Activated CD4-positive, CD25-positive, alpha-beta regulatory T cell treated with anti-CD3 and anti-CD28 coated beads, Interleukin-2, amount 50 U/mL, for 24 hours (primary cell): ENCODE measurements at regions not wholly inside any gene's neighbourhood (a gene's known extent, or its start where the extent isn't known, plus 50 kb on each side); places are given as distances from the start of the nearest gene placed in this dataset.
"Not testable (repeated sequence)": the region's sequence is repeated elsewhere in the genome, so short reads cannot be mapped to it uniquely, and the experiment has no call there.

Source experiments
- ATAC-seq, 2 donors: fragments of 150-1000 bp; cut with Tn5 transposase; one replicate each; pipeline ENCODE4 v1.10.0; 2021; ENCODE audit warnings: mild to moderate bottlenecking in 1 of 2, moderate library complexity in 1 of 2

DNA sequence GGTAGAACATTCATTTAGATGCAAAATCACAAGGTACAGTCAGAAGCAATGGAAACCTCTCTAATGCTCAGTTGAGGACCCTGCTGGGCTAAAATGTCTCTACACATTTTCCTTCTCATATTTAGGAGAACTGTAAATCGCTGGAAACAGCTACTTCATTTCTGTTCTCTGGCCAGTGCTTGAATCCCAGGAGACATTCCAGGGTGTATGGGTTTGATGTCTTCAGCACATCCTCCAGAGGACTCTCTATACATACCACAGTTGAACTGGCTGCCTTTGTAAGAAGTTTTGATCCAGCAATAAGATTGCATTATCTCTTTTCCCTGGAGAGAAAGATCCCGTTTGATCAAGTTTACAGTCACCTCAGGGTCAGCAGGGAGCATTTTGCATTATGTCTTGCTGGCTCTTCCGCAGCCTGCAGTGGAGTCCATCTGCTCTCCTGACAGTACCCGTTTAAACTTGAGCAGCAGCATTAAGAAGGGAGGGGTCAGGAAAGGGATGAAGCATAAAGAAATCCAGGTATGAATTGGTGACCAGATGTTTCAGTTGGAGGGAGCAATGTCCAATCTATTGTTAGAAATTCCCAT is 676.0 kb downstream of the EPHA3 start:
- no peak for ATAC-seq

DNA sequence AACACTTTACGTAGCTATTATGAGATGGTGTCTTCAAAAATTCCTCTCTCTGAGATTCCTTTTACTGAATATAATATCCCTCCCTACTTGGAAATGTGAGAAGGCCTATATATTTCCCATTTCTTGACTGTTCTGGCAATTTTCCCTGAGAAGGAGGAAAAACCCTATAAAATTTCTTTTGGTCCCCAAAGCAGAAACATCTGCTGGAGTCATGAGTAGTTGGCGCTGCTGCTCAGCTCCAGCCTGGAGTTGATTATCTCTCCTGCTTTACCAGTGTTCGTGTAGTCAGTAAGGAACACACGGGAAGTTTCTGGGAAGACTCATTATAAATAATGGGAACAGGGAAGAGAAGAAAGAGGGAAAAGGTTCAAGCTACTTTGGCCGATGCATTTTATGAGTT is 680.1 kb downstream of the EPHA3 start:
- no peak for ATAC-seq

DNA sequence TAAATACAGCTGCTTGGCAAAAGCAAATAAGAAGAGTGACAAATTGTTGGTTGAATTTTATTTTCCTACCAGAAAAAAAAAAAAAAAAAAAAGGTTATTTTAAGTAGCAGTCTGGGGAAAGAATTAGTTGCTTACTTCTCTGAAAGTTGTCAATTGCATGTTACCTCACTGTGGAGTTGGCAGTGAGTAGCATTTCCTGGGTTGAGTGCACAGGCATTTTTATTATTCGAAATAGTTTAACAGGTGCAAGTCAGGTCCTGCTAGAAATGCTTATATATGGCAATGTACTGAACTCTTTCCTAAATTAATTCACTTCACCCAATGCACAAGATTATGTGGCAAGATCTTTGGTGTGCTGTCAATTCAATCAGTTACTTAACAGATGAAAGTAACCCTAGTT is 680.6 kb downstream of the EPHA3 start:
- ATAC-seq: no peak

DNA sequence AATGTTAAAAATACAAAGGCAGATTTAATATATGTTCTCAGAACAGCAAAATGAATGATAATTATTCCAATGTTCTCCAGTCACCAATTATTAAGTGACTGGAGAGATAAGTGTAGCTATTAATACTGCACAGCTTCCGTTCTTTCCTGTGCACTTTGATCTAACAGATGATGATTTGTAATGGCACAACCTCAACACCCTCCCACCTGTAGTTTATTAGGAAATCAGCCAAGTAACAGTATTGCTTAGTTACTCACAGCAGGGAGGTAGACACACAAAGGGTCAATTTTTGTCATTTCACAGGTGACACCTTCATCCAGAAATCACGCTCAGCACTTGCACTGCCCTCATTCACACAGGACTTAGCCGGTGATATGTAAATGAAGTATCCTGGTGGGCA is 688.1 kb downstream of the EPHA3 start:
- no peak for ATAC-seq

DNA sequence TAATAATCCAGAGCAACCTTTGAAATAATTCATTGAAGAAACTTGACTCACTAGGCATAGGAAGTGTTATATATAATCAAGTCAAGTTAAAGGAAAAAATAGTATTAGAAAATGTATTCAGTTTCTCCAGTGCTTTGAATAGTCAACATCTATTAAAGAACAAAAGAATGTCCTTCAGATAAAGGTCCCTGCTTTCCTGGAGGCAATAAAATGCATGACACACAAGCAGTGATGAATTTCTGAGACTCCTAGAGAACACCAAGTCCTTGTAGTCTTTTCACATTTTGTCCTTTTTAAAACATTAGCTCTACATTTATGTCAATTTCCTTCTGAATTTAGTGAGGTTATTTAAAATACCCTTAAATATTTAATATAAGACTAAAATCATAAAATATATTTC is 695.5 kb downstream of the EPHA3 start:
- ATAC-seq: no peak

DNA sequence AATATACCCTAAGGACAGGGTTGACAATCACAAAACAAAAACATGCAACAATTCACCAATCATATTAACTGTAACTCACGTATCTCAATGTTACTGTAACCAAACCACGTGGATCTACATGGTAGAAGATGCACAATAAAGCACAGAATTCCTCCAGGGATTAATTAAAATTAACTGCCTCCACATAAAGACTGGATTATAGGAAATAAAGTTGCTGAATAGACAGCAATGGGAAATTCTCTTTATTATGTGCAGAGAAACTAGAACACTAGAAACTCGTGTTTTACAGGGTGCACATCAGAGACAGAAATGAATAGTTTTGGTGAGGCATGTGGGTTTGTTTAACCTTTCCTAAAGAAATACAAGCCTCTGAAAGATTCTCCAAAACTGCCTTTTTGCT is 696.3 kb downstream of the EPHA3 start:
- ATAC-seq: no peak

DNA sequence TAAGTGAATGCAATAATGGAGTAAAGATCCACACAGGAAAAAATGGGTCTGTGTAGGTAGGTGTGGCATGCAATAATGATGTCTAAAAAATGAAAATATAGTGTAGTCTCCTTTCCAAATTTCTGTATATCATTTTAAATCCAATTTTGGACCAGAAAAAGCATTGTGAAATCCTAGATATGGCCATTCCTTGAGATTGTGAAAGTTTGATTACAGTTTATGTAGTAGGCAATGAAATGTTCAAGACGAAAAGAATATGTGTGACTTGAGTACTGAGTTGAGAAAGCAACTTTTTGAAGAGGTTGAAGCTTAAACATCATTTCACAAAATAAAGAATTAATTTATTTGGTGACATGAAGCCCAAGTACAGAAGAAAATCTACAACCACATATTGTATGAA is 698.7 kb downstream of the EPHA3 start:
- no peak for ATAC-seq

DNA sequence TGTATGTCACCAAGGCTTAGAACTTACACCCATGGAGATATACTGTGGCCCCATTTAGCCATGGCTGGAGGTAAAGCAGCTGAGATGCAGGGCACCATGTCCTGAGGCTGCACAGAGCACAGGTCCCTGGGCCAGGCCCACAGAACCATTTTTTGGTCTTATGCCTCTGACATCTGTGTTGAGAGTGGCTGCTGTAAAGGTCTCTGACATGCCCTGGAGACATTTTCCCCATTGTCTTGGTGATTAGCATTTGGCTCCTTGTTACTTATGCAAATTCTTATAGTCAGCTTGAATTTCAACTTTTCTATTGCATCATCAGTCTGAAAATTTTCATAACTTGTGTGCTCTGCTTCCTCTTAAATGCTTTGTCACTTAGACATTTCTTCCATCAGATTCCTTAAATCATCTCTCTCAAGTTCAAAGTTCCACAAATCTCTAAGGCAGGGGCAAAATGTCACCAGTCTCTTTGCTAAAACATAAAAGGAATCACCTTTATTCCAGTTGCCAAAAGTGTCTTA is 701.3 kb downstream of the EPHA3 start:
- no peak for ATAC-seq

DNA sequence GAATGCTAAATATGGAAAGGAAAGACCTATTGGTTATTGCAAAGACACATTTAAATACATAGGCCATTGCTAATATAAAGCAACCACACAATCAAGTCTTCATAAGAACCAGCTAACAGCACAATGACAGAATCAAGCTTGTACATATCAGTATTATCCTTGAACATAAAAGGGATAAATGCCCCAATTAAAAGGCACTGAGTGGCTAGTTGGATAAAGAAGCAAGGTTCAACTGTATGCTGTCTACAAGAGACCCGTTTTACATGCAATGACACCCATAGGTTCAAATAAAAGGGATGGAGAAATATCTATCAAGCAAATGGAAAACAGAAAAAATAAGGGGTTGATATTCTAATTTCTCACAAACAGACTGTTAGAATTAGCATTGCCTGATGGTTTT is 706.1 kb downstream of the EPHA3 start:
- ATAC-seq: no peak

DNA sequence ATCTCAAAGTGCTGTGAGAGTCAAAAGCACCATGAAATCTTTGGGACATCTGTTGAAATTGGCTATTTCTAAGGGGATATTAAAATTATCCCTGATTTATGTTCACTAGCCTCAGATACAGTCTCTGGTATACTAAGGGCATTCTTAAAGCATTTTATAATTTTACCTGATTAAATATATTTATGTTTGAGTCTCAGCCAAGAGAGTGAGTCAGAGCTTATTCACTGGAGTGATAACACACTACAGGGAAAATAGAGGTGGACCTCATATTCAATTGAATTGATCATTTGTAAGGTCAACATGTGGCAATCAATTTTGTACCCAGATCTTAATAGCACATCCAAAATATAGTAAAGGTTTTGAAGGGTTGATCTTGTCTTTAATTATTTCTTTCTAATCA is 733.6 kb downstream of the EPHA3 start:
- ATAC-seq: no peak

DNA sequence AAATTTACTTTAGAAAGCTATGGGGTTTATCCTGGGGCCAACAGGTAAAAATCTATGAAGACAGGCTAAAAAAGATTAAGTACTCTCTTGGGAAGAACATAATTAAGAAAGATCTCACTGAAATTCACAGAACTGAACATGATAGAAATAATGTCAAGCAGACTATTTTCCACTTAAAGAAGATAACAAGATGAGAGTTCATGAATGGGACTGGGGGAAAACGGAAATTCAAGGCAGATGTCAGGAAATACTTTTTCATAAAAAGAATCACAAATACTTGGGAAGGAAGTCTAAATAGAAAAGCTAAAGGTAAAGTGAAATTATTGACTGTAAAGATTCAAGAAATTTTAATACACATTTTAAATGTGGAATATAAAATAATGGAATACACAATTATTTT is 737.6 kb downstream of the EPHA3 start:
- no peak for ATAC-seq

DNA sequence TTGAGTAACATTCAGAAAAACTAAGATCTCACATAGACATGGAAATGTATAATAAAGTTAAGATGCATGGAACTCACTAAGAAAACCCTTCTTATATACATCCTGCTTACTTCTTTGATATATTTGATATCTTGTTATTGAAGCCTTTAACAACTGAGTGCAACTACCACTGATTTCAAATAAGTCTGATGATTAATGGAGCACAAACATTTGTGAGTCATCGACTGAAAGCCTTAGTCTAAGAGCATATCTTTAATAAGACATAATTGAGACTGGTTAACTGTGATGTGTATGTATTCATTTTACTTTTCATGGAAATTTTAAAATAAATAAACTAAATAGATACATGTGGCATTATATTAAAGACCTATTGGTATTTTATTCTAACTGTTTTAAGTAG is 740.5 kb downstream of the EPHA3 start:
- no peak for ATAC-seq

DNA sequence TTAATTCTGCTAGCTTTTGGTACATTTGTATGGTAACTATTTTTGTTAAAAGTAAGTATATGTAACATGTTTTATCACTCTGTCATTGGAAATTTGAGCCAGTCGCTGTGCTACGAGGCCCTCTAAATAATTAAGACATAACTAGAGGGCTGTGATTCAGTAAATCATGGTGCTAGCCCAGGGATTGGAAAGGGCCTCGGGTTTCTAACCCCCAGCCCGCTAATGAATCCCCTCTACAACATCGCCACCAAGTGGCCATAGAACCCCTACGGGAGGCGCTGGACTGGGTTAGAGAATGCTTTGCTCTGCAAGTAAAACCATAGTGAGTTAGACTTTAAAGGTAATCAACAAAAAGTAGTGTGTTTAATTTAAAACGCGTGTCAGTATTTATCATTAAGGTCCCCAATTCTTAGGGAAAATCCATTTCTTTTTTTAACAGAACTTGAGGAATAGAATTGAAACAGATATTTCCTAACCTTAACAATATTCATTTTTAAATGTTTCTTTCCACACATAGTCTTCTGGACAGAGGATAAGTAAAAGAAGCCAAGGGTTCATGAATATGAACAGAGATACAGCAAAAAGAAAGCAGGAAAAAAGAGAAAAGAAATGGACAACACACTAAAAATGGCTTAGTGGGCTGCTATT is 744.7 kb downstream of the EPHA3 start:
- no peak for ATAC-seq

DNA sequence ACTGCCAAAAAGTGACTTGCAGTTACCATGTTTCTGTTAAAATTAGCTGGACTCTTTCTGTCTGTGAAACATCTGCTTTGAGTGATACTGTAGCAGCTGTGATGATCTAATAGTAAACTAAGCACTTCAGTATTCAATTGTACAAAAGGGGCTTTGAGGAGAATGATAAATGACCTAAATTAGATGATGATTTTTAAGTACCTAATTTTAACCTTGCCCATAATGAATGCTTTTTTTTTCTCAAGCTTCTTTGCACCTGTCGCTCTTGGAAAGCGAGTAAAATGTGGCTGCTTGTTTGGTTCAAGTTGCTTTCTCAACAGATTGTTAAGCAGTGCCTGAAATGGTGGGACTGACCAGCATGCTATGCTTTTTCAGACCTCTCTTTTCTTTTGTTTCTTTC is 752.3 kb downstream of the EPHA3 start:
- no peak for ATAC-seq

DNA sequence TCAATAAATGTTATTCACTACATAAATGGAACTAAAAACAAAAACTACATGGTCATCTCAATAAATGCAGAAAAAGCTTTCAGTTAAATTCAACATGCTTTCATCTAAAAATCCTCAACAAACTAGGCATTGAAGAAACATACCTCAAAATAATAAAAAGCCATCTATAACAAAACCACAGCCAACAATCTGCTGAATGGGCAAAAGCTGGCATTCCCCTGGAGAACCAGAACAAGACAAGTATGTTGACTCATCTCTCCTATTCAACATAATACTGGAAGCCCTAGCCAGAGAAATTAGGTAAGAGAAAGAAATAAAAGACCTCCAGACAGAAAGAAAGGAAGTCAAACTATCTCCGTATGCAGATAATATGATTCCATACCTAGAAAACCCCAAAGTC is 759.9 kb downstream of the EPHA3 start:
- no peak for ATAC-seq

DNA sequence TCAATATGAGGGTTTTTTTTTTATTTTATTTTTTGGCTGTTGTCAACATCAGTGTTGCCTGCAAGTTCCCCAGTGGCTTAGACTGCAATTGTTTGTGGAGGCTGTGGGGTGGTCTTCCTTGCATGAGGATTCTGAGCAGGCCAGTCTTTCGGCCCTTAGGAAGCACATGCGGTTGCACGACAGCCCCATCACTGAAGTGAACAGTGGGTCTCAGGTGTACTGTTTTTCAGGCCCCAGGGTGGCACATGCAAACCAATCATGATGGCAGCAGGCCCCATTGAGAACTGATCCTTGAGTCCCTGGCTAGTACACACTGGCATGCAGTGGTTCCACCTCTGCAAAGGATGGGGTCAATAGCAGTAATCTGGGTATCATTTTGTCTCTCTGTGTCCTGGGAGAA is 768.7 kb downstream of the EPHA3 start:
- no peak for ATAC-seq

DNA sequence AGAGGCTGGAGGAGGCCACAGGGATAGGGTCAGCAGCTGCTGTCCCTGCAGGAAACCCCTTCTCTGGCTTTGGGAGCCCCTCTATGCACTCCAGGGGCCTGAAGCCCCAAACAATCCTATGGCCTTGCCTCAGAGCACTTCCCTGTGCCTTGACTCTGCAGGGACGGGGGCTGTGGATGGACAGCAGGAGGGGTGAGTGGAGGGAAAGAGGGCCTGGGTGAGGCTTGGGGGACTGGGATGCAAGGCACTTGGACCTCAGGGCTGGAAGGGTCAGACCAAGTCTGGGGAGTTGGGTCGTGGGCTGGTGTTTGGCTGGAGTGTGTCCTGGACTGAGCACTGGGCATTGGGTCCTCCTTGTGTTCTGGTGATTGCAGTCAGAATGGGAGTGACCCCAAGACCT is 769.8 kb downstream of the EPHA3 start:
- no peak for ATAC-seq

DNA sequence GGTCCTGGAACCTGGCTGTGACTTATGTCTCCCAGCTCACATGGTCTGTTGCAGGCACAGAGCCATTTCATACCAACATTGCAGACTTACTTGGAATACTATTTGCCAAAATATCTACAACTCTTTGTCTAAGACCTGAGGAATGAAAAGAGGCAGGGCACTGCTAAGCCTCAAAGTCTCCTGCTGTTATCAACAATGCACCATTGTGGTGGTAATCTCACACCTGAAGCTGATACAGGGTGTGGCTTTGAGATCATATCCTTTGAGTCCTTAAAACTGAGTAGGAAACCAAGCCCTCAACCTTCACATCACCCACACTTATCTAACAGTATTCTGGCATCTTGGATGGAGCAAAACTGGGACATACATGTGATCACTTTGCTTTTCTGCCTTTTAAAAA is 782.0 kb downstream of the EPHA3 start:
- ATAC-seq: no peak

DNA sequence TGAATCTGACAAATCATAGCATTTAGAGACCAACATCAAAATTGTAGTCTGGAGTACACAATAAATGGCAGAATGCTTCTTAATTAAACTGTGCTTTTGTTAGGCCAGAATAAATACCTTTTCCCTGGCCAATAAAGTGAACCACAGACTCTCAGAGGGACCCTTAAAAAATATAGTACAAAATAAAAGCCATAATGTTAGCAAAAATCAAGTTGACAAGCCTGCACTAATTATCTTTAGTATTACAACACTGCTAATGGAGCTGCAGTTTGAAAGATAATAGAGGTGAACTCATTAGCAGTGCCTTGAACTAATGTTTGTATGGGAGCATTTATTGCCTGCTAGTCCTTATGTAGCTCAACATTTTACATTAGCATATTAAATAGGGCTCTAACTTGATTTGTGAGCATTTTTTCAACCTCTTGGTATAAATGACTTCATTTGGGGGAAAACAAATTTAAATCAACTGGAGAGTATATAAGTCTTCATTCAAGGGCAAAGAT is 801.3 kb downstream of the EPHA3 start:
- no peak for ATAC-seq

DNA sequence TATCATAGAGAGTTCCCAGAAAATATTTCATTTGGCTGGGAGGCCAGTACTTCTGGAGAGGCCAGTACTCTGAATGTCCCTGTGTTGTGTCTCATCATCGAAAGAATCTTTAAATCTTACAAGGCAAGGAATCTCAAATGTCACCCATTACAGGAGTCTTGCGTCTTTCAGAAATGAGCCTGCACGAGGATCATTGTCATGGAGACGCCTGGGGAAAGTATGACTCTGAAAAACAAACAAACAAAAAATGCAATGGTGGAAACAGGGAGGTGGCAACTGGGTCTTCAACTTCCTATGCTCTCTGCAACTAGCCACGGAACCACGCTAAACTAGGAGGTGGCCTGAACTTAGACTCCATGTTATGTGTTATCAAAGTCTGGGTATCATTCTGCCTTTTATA is 804.6 kb downstream of the EPHA3 start:
- ATAC-seq: no peak

DNA sequence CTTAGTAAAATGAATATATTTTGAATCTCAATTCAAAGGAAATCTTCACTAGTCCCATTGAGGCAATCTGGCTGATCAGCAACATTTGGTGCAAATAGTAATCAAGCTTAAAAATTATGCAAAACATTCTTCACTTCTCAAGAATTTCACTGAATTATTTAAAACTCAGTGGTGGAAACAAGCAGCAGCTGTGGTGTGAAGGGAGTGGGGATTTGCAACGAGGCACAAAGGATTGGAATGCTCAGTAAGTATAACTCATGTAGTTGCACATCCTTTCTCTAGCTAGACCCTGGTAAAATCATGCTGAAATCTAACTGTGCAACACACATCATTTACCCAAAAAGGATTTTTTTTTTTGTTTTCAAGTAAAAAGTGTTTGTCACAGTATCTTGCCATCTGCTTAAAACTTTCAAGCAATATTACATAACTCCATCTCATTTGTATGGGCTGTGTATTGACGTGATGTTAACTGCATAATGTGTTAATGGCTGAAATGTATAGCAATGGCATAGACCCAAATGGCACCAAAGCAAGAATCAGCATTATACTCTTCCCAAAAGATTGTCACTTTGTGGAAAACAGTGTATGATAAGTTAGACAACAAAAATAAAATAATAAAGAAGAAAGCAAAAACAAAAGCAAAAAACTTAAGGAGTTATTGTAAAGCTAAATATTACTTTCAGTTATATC is 816.6 kb downstream of the EPHA3 start:
- no peak for ATAC-seq

DNA sequence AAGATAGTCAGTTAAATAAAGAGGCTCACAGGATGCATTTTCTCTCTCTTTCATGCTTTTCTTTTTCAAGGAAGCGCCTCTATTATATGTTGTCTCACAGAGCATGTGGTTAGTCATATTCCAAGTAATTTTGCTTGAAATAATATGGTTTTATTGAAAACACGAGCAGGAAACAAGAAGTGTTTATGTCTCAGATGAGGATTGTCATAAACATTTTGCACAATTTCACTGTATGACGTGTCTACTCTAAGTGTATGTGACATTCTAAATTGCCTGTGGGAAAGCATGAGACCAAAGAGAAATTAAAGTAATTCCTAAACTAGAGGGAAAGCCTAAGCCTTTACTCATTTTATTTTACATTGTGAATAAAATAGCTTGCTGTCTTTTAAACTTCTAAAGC is 818.6 kb downstream of the EPHA3 start:
- no peak for ATAC-seq

DNA sequence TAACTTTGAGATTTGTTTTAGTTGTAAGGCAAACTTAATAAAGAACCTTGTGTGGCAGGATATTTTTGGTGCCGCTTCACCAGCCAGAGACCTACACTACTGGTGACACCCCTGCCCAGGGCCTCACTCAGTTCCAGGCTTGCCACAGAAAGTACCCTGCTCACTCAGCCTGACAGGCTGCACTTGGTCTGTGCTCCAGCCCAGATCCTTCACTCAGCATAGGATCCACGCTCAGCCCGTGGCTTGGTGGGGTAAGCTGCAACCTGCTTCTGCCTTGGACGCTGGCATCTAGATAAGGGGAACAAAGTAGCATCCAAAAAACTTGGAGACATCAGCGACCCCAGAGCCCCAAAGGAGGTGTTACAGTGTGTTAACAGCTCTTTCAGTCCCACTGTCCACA is 825.5 kb downstream of the EPHA3 start:
- no peak for ATAC-seq

DNA sequence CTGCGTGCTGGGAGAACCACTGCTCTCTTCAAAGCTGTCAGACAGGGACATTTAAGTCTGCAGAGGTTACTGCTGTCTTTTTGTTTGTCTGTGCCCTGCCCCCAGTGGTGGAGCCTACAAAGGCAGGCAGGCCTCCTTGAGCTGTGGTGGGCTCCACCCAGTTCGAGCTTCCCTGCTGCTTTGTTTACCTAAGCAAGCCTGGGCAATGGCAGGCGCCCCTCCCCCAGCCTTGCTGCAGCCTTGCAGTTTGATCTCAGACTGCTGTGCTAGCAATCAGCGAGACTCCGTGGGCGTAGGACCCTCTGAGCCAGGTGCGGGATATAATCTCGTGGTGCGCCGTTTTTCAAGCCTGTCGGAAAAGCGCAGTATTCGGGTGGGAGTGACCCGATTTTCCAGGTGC is 837.0 kb downstream of the EPHA3 start:
- ATAC-seq: not testable (repeated sequence)
